ENCODE measurements at regions not wholly inside any gene's neighbourhood (a gene's known extent, or its start where the extent isn't known, plus 50 kb on each side); places are given as distances from the start of the nearest gene placed in this dataset.

DNA sequence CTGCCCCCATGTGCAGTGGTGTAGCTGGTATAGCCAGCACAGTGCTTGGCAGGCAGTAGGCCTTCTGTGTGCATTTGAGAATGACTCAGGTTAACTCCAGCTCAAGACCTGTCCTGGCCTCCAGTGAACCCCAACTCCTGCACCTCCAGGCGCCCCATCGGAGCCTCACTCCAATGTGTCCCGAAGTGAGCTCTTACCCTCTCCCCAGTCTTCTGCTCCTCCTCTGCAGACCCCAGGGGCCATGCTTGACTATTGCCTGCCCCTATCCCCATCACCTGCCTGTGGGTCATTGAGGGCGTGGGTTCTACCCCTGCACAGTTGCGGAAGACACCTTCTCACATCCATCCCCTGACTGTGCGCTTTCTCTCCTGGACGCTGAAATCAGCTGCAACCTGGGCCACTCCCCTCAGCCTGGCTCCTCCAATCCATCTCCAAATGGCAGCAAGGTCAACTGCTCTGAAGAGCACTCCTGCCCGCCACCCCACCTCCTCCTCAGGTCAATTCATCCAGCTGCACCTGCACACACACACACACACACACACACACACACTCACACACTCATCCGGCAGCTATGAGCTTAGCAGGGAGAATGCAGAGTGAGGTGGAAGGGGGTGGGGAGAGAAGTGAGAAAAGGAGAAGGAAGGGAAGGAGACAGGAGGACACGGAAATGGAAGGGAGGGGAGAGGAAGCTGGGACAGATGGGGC is 130.3 kb upstream of the GLI2 start:
- DNase-seq = peak in 1 of 3 donors; percentile 35

DNA sequence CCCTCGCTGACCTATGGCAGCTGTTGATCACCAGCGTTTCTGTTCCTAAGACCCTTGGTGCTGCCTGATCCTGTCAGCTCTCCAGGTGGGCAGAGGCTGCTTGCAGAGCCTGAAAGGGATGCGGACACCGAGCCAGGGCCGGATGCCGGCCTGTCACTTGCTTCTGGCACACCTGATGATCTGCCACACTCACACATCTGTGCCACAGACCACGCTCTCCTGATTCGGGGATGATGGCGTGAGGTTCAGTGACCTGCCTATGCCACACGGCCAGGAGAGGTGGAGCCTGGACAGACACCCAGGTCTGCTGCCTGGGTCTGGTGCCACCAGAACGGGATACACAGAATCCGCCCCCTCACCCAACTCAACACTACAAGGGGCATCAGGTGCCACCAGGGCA is 129.4 kb upstream of the GLI2 start:
- DNase-seq (peak in 1 of 3 donors; percentile 46), ATAC-seq (no peak)
- Histone ChIP-seq H3K36me3 (no peaks in the 10 kb centered on the region), H3K9me3 (no peaks in the 10 kb centered on the region), H3K4me3 (no peak overlapping the region), H3K4me1 (no peaks in the 10 kb centered on the region), H3K27ac (no peak overlapping the region), H3K27me3 (no peaks in the 10 kb centered on the region)
- 68% methylated on average over 5 of the region's 12 CpGs for WGBS (ENCODE audit: insufficient coverage, low coverage, low lambda C conversion rate, missing lambda C conversion rate)
- intact Hi-C loops (cut with DNase I) = no loop called here
- TF ChIP-seq, protein P1, sequence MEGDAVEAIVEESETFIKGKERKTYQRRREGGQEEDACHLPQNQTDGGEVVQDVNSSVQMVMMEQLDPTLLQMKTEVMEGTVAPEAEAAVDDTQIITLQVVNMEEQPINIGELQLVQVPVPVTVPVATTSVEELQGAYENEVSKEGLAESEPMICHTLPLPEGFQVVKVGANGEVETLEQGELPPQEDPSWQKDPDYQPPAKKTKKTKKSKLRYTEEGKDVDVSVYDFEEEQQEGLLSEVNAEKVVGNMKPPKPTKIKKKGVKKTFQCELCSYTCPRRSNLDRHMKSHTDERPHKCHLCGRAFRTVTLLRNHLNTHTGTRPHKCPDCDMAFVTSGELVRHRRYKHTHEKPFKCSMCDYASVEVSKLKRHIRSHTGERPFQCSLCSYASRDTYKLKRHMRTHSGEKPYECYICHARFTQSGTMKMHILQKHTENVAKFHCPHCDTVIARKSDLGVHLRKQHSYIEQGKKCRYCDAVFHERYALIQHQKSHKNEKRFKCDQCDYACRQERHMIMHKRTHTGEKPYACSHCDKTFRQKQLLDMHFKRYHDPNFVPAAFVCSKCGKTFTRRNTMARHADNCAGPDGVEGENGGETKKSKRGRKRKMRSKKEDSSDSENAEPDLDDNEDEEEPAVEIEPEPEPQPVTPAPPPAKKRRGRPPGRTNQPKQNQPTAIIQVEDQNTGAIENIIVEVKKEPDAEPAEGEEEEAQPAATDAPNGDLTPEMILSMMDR (IDR thresholded peaks at IDR 0.05) = no peak
- no peak for TF ChIP-seq POLR2A (IDR thresholded peaks at IDR 0.05)

More for the DNA sequence above, 130.3 kb upstream of the GLI2 start:
- no peak for ATAC-seq
- TF ChIP-seq POLR2A (IDR thresholded peaks at IDR 0.05) = no peak
- TF ChIP-seq, protein P1 (IDR thresholded peaks at IDR 0.05) = no peak
- intact Hi-C loops (cut with DNase I) = no loop called here
- Histone ChIP-seq H3K36me3 (no peaks in the 10 kb centered on the region), H3K4me1 (no peaks in the 10 kb centered on the region), H3K9me3 (no peaks in the 10 kb centered on the region), H3K4me3 (no peak overlapping the region), H3K27me3 (no peaks in the 10 kb centered on the region), H3K27ac (no peak overlapping the region)
- 62% methylated on average over 6 of the region's 10 CpGs for WGBS (ENCODE audit: insufficient coverage, low coverage, low lambda C conversion rate, missing lambda C conversion rate)

DNA sequence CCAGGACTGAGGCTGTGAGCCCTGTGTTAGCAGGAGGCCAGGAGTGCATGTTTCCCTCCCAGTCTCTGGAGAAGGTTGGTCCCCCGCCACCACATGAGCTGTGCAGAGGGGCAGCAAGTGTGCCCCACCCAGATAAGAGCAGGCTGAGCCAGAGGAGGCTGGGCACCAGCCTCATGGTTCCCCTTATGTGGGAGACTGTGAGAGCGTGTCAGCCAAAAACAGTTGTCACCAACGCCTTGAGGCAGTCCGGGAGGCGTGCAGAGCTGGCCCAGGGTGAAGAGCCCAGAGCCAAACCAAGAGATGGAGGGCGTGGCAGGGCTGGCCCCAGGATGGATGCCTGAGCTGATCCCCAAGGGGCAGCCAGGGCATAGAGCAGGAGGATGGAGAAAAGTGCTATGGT is 128.7 kb upstream of the GLI2 start:
- H3K36me3 ChIP-seq = no peaks in the 10 kb centered on the region
- no peaks in the 10 kb centered on the region for H3K9me3 ChIP-seq
- peak in 1 of 3 donors; percentile 27 for DNase-seq
- WGBS (ENCODE audit: insufficient coverage, low coverage, low lambda C conversion rate, missing lambda C conversion rate) = 61% methylated on average over 6 of the region's 6 CpGs
- no peaks in the 10 kb centered on the region for H3K27me3 ChIP-seq
- TF ChIP-seq, protein P1 (IDR thresholded peaks at IDR 0.05) = no peak
- TF ChIP-seq POLR2A (IDR thresholded peaks at IDR 0.05) = no peak
- H3K4me1 ChIP-seq = no peaks in the 10 kb centered on the region
- no peak overlapping the region for H3K27ac ChIP-seq
- H3K4me3 ChIP-seq = no peak overlapping the region
- ATAC-seq = no peak
- intact Hi-C loops (cut with DNase I) = no loop called here

DNA sequence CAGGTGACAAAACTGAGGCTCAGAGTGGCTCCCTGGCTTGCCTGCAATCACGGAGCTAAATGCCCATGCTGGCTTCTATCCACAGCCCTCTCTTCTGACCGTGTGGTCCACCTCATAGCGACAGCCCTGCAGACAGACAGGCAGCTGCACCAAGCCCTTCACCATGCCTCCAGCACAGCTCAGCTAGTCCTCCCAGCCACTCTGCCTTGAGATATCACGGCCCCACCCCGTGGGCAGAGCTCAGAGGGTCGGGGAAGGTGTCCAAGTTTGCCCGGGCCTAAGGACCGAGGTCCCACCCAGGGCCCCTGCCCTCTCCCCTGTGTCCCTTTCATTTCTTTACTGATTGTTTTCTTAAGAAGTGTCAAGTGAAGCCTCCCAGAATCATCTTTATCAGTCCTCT is 128.2 kb upstream of the GLI2 start:
- intact Hi-C loops (cut with DNase I) = no loop called here
- no peaks in the 10 kb centered on the region for H3K27me3 ChIP-seq
- peak in 1 of 3 donors; percentile 28 for DNase-seq
- H3K4me1 ChIP-seq = no peaks in the 10 kb centered on the region
- no peak overlapping the region for H3K4me3 ChIP-seq
- no peaks in the 10 kb centered on the region for H3K36me3 ChIP-seq
- TF ChIP-seq POLR2A (IDR thresholded peaks at IDR 0.05) = no peak
- TF ChIP-seq, protein P1 (IDR thresholded peaks at IDR 0.05) = no peak
- no peak overlapping the region for H3K27ac ChIP-seq
- ATAC-seq = no peak
- H3K9me3 ChIP-seq = no peaks in the 10 kb centered on the region
- WGBS (ENCODE audit: insufficient coverage, low coverage, low lambda C conversion rate, missing lambda C conversion rate) = 59% methylated on average over 5 of the region's 8 CpGs
